H1 (cell line): ENCODE measurements at regions not wholly inside any gene's neighbourhood (a gene's known extent, or its start where the extent isn't known, plus 50 kb on each side); places are given as distances from the start of the nearest gene placed in this dataset.

Experiments used
- CTCF ChIA-PET: fragments of 300-600 bp; sonication (Branson Sonifier 250); formaldehyde crosslinking; loops from one replicate; lab custom pipeline; 2021; ENCODE audit not compliant: partially characterized antibody; lab: Charles Lee
- POLR2A ChIA-PET: fragments of 300-600 bp; sonication (Branson Sonifier 250); formaldehyde crosslinking; loops from one replicate; lab custom pipeline; 2021; ENCODE audit warnings: inconsistent platforms; ENCODE audit not compliant: partially characterized antibody; lab: Charles Lee
- DNase-seq, 2 experiments: peaks; one replicate each; pipeline versions ENCODE4 v3.0.0 to v3.0.0-alpha.2; 2010 to 2022; ENCODE audit warnings: low spot score in 2 of 2, low read depth in 1 of 2, mixed read lengths in 1 of 2
- FAIRE-seq: peaks from 2 replicates; lab custom pipeline; 2011; peaks lifted over from hg19 to GRCh38; lab: Jason Lieb, UNC
- H2AFZ ChIP-seq: 2 replicates; pipeline ENCODE4 v1.8.1; 2012; ENCODE audit warnings: low read length, inconsistent platforms
- H2AK5ac ChIP-seq: 2 replicates; pipeline ENCODE4 v1.6.1; 2013; ENCODE audit warnings: low read depth, low read length
- H2BK120ac ChIP-seq: replicated peaks from 2 replicates; pipeline ENCODE3; 2013; ENCODE audit warnings: low read depth, low read length, inconsistent platforms
- H2BK12ac ChIP-seq: 2 replicates; pipeline ENCODE4 v1.6.1; 2013; ENCODE audit warnings: low read depth, low read length
- H2BK15ac ChIP-seq: 2 replicates; pipeline ENCODE4 v1.6.1; 2013; ENCODE audit warnings: low read length
- H2BK20ac ChIP-seq: 2 replicates; pipeline ENCODE4 v1.6.1; 2013; ENCODE audit warnings: low read length
- H2BK5ac ChIP-seq: 2 replicates; pipeline ENCODE4 v1.6.1; 2013; ENCODE audit warnings: low read depth, low read length
- H3K14ac ChIP-seq: 2 replicates; pipeline ENCODE4 v1.6.1; 2013; ENCODE audit warnings: inconsistent platforms; ENCODE audit not compliant: insufficient read length
- H3K18ac ChIP-seq: 2 replicates; pipeline ENCODE4 v1.6.1; 2013; ENCODE audit warnings: low read length; ENCODE audit errors: extremely low read depth
- H3K23ac ChIP-seq: 2 replicates; pipeline ENCODE4 v1.6.1; 2013; ENCODE audit warnings: inconsistent platforms; ENCODE audit not compliant: insufficient read length
- H3K23me2 ChIP-seq: 2 replicates; pipeline ENCODE4 v1.6.1; 2013; ENCODE audit warnings: low read depth, low read length
- H3K27ac ChIP-seq: 2 replicates; pipeline ENCODE4 v1.6.1; 2011; ENCODE audit warnings: low read depth, low read length, inconsistent platforms
- H3K27me3 ChIP-seq, 4 experiments: replicated peaks in 1 of 4; 1 replicate in 1 of 4; 2 replicates in 3 of 4; pipeline versions ENCODE4 v1.6.1 to v1.8.1; 2011 to 2013; ENCODE audit warnings: low read length in 3 of 4, mild to moderate bottlenecking in 3 of 4, inconsistent platforms in 2 of 4, mixed read lengths in 2 of 4, moderate library complexity in 1 of 4; ENCODE audit not compliant: control insufficient read depth in 3 of 4, insufficient read depth in 3 of 4; ENCODE audit errors: extremely low read depth in 1 of 4
- H3K36me3 ChIP-seq, 4 experiments: 2 replicates each; pipeline versions ENCODE4 v1.6.1 to v1.8.1; 2011 to 2013; ENCODE audit warnings: mild to moderate bottlenecking in 4 of 4, low read length in 3 of 4, moderate library complexity in 2 of 4, control low read depth in 1 of 4, inconsistent platforms in 1 of 4; ENCODE audit not compliant: insufficient read depth in 4 of 4, control insufficient read depth in 2 of 4
- H3K4ac ChIP-seq: replicated peaks from 2 replicates; pipeline ENCODE3; 2013; ENCODE audit warnings: low read length, low read depth, mixed read lengths, inconsistent platforms; ENCODE audit not compliant: insufficient read length
- H3K4me1 ChIP-seq, 4 experiments: replicated peaks in 1 of 4; 1 replicate in 1 of 4; 2 replicates in 3 of 4; pipeline versions ENCODE4 v1.6.1 to v1.8.1; 2011 to 2013; ENCODE audit warnings: low read length in 3 of 4, inconsistent platforms in 2 of 4, mixed read lengths in 1 of 4; ENCODE audit not compliant: insufficient read depth in 4 of 4, control insufficient read depth in 3 of 4
- H3K4me2 ChIP-seq, 2 experiments: 2 replicates each; pipeline versions ENCODE4 v1.6.1 to v1.8.1; 2011 to 2013; ENCODE audit warnings: low read depth in 2 of 2, low read length in 2 of 2, control low read depth in 1 of 2, inconsistent platforms in 1 of 2, mild to moderate bottlenecking in 1 of 2; ENCODE audit not compliant: insufficient read depth in 1 of 2
- H3K4me3 ChIP-seq, 4 experiments: fragments of 200-600, 300-600 bp in 1 of 4; sonication (generic), shearing (Covaris generic), sonication (Bioruptor Twin) in 1 of 4; 2 replicates each; pipeline versions ENCODE4 v1.5.1 to v1.8.1; 2011 to 2016; ENCODE audit warnings: low read length in 4 of 4, low read depth in 3 of 4, control low read depth in 2 of 4, inconsistent platforms in 2 of 4, mild to moderate bottlenecking in 2 of 4, mixed read lengths in 1 of 4, moderate library complexity in 1 of 4; ENCODE audit not compliant: insufficient read depth in 2 of 4; ENCODE audit errors: extremely low read depth in 1 of 4
- H3K56ac ChIP-seq: replicated peaks from 2 replicates; pipeline ENCODE3; 2013; ENCODE audit warnings: low read depth, mild to moderate bottlenecking, mixed read lengths, low read length, inconsistent platforms; ENCODE audit not compliant: insufficient read length
- H3K79me1 ChIP-seq: 2 replicates; pipeline ENCODE4 v1.6.1; 2013; ENCODE audit warnings: low read depth, low read length, control low read depth
- H3K79me2 ChIP-seq, 2 experiments: 2 replicates each; pipeline versions ENCODE4 v1.6.1 to v1.8.1; 2012 to 2013; ENCODE audit warnings: low read length in 2 of 2, mild to moderate bottlenecking in 2 of 2, inconsistent platforms in 1 of 2; ENCODE audit not compliant: insufficient read depth in 2 of 2, control insufficient read depth in 1 of 2
- H3K9ac ChIP-seq, 4 experiments: replicated peaks in 1 of 4; 1 replicate in 1 of 4; 2 replicates in 3 of 4; pipeline versions ENCODE4 v1.6.1 to v1.8.1; 2011 to 2013; ENCODE audit warnings: low read depth in 3 of 4, low read length in 3 of 4, control low read depth in 2 of 4, mild to moderate bottlenecking in 2 of 4, moderate library complexity in 2 of 4, inconsistent platforms in 1 of 4; ENCODE audit errors: extremely low read depth in 1 of 4
- H3K9me3 ChIP-seq, 2 experiments: 2 replicates each; pipeline versions ENCODE4 v1.6.1 to v1.8.1; 2012 to 2013; ENCODE audit warnings: mild to moderate bottlenecking in 2 of 2, moderate library complexity in 2 of 2, control low read depth in 1 of 2, inconsistent platforms in 1 of 2, low read depth in 1 of 2, low read length in 1 of 2, mixed read lengths in 1 of 2; ENCODE audit not compliant: insufficient read depth in 2 of 2
- H4K20me1 ChIP-seq, 2 experiments: replicated peaks in 1 of 2; 2 replicates each; pipeline versions ENCODE3 to v1.8.1; 2011 to 2013; ENCODE audit warnings: inconsistent platforms in 2 of 2, low read length in 2 of 2, mild to moderate bottlenecking in 1 of 2; ENCODE audit not compliant: insufficient read depth in 2 of 2, control insufficient read depth in 1 of 2
- H4K5ac ChIP-seq: 2 replicates; pipeline ENCODE4 v1.6.1; 2013; ENCODE audit warnings: low read length, low read depth, mixed read lengths, inconsistent platforms; ENCODE audit not compliant: insufficient read length
- H4K8ac ChIP-seq: 2 replicates; pipeline ENCODE4 v1.8.0; 2013; ENCODE audit warnings: mild to moderate bottlenecking, moderate library complexity, low read length, inconsistent platforms; ENCODE audit not compliant: insufficient read depth; ENCODE audit errors: extremely low read depth
- H4K91ac ChIP-seq: replicated peaks from 2 replicates; pipeline ENCODE3; 2013; ENCODE audit warnings: low read length, mixed read lengths, inconsistent platforms; ENCODE audit not compliant: insufficient read length
- BRCA1 ChIP-seq: IDR thresholded peaks from 2 replicates; pipeline ENCODE4 v1.6.1; 2012; ENCODE audit warnings: low read depth, low read length, improper control_type of control experiment
- CEBPB ChIP-seq: IDR thresholded peaks from 2 replicates; pipeline ENCODE4 v1.6.1; 2012; ENCODE audit warnings: low read depth, low read length
- JUND ChIP-seq: IDR thresholded peaks from 2 replicates; pipeline ENCODE4 v1.6.1; 2011; ENCODE audit warnings: mild to moderate bottlenecking, improper control_type of control experiment, low read length
- KDM1A ChIP-seq: fragments of 200-600, 300-600 bp; sonication (generic); IDR thresholded peaks from 2 replicates; pipeline ENCODE4 v1.7.1; 2016; ENCODE audit warnings: mild to moderate bottlenecking, low read length, borderline replicate concordance
- NRF1 ChIP-seq: IDR thresholded peaks from 2 replicates; pipeline ENCODE4 v1.6.1; 2011; ENCODE audit warnings: mild to moderate bottlenecking, low read depth, low read length, improper control_type of control experiment
- PHF8 ChIP-seq: fragments of 200-600 bp; sonication (generic); conservative IDR thresholded peaks from 2 replicates; pipeline ENCODE4 v1.7.1; 2012; ENCODE audit warnings: low read depth, mild to moderate bottlenecking, inconsistent platforms, low read length, moderate library complexity
- RFX5 ChIP-seq: IDR thresholded peaks from 2 replicates; pipeline ENCODE4 v1.6.1; 2011; ENCODE audit warnings: low read depth, low read length, improper control_type of control experiment, borderline replicate concordance
- SAP30 ChIP-seq: fragments of 300-600 bp; sonication (generic); IDR thresholded peaks from 2 replicates; pipeline ENCODE4 v1.7.1; 2012; ENCODE audit warnings: low read length, moderate library complexity, mild to moderate bottlenecking, inconsistent platforms; ENCODE audit not compliant: insufficient read depth, insufficient replicate concordance
- SRF ChIP-seq: IDR thresholded peaks from 2 replicates; pipeline ENCODE4 v1.6.1; 2011; ENCODE audit warnings: mild to moderate bottlenecking, low read depth, low read length, moderate library complexity
- ZNF274 ChIP-seq: IDR thresholded peaks from 2 replicates; pipeline ENCODE4 v1.7.0; 2012; ENCODE audit warnings: low read length, borderline replicate concordance; ENCODE audit errors: extremely low read depth
- WGBS, 2 experiments: shearing (Covaris generic) in 1 of 2; methylation state at CpG; one replicate each; pipeline versions ENCODE4 v1.1.6 to v1.1.7; 2013 to 2015; ENCODE audit warnings: low lambda C conversion rate in 2 of 2, mixed read lengths in 2 of 2, inconsistent platforms in 1 of 2, low coverage in 1 of 2, missing lambda C conversion rate in 1 of 2; ENCODE audit not compliant: insufficient replicate concordance in 2 of 2, insufficient coverage in 1 of 2, insufficient read length in 1 of 2; ENCODE audit errors: extremely low coverage in 1 of 2, missing lambda C conversion rate in 1 of 2; 5-methylcytosine and 5-hydroxymethylcytosine counted together
- TF ChIP-seq, protein P1 (sequence below): IDR thresholded peaks from 2 replicates; pipeline ENCODE4 v1.6.1; 2012; ENCODE audit warnings: inconsistent platforms
- TF ChIP-seq, protein P2 (sequence below), 3 experiments: IDR thresholded peaks; 1 replicate in 2 of 3; 2 replicates in 1 of 3; pipeline versions ENCODE4 v1.5.1 to v1.6.1; 2011; ENCODE audit warnings: low read length in 3 of 3, mild to moderate bottlenecking in 3 of 3, inconsistent platforms in 2 of 3, low read depth in 1 of 3, moderate library complexity in 1 of 3; ENCODE audit not compliant: insufficient read depth in 1 of 3; ENCODE audit errors: control extremely low read depth in 1 of 3

DNA sequence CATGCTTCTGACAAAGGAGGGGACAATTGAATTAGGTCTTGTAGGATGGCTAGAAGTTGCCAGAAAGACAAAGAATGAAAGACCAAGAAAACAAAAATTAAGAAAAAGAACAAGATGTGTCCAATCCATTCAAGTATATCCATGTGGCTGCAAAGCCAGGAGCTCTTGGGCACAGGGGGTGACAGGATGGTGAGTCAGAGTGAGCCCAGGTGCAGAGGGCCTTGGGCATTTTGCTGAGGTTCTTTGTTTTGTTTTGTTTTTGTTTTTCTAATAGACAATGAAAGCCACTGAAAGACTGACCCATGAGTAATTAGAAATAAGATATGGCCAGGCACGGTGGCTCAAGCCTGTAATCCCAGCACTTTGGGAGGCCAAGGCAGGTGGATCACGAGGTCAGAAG lies 104.6 kb upstream of the KLHL29 start:
- H3K4ac ChIP-seq, result no peak overlapping the region
- no peak overlapping the region for H3K4me3 ChIP-seq
- DNase-seq (no peak), FAIRE-seq (no peak)
- no peak overlapping the region for H4K5ac ChIP-seq
- no peaks in the 10 kb centered on the region for H3K9me3 ChIP-seq
- H4K91ac ChIP-seq, result no peak overlapping the region
- no peaks in the 10 kb centered on the region for H3K79me1 ChIP-seq
- H3K23me2 ChIP-seq, result no peaks in the 10 kb centered on the region
- H2BK120ac ChIP-seq, result no peak overlapping the region
- H3K9ac ChIP-seq, result no peak overlapping the region
- H3K79me2 ChIP-seq, result no peaks in the 10 kb centered on the region
- H2BK5ac ChIP-seq, result no peak overlapping the region
- peaks cover 0 to 4% (median 0%) of the 10 kb centered on the region in 4 experiments; a peak in 2 of 7 replicates for H3K4me1 ChIP-seq
- no peak overlapping the region for H2BK20ac ChIP-seq
- H2BK12ac ChIP-seq, result no peak overlapping the region
- H3K18ac ChIP-seq, result no peak overlapping the region
- H4K20me1 ChIP-seq, result no peaks in the 10 kb centered on the region
- H3K36me3 ChIP-seq, result no peaks in the 10 kb centered on the region
- H3K4me2 ChIP-seq, result no peak overlapping the region
- H3K56ac ChIP-seq, result no peak overlapping the region
- no peaks in the 10 kb centered on the region for H3K27me3 ChIP-seq
- 89% methylated on average over 2 of the region's 2 CpGs; no CpG with 5 or more reads in 1 of the 2 experiments for WGBS, 2 experiments
- no peak overlapping the region for H3K27ac ChIP-seq
- H4K8ac ChIP-seq, result no peak overlapping the region
- POLR2A ChIA-PET, result no interaction called here
- no peak overlapping the region for H3K14ac ChIP-seq
- no peak overlapping the region for H2AFZ ChIP-seq
- no peak overlapping the region for H2BK15ac ChIP-seq
- CTCF ChIA-PET, result interaction anchor here (0.6 to 1.2 kb wide), 2 partner anchors 10 to 382 kb away, joined by 3 read pairs; no protein-coding TSS in a partner anchor
- no peak overlapping the region for H2AK5ac ChIP-seq
- H3K23ac ChIP-seq, result no peak overlapping the region
- no peak for TF ChIP-seq ZNF274
- TF ChIP-seq, protein P1, sequence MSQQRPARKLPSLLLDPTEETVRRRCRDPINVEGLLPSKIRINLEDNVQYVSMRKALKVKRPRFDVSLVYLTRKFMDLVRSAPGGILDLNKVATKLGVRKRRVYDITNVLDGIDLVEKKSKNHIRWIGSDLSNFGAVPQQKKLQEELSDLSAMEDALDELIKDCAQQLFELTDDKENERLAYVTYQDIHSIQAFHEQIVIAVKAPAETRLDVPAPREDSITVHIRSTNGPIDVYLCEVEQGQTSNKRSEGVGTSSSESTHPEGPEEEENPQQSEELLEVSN, result no peak
- no peak for TF ChIP-seq BRCA1
- no peak for TF ChIP-seq PHF8
- no peak for TF ChIP-seq SAP30
- TF ChIP-seq CEBPB, result no peak
- TF ChIP-seq RFX5, result no peak
- TF ChIP-seq KDM1A, result no peak
- no peak for TF ChIP-seq JUND
- TF ChIP-seq, protein P2, sequence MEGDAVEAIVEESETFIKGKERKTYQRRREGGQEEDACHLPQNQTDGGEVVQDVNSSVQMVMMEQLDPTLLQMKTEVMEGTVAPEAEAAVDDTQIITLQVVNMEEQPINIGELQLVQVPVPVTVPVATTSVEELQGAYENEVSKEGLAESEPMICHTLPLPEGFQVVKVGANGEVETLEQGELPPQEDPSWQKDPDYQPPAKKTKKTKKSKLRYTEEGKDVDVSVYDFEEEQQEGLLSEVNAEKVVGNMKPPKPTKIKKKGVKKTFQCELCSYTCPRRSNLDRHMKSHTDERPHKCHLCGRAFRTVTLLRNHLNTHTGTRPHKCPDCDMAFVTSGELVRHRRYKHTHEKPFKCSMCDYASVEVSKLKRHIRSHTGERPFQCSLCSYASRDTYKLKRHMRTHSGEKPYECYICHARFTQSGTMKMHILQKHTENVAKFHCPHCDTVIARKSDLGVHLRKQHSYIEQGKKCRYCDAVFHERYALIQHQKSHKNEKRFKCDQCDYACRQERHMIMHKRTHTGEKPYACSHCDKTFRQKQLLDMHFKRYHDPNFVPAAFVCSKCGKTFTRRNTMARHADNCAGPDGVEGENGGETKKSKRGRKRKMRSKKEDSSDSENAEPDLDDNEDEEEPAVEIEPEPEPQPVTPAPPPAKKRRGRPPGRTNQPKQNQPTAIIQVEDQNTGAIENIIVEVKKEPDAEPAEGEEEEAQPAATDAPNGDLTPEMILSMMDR (IDR thresholded peaks at IDR 0.05; ENCODE audit: control extremely low read depth in 1 of 3, insufficient read depth in 1 of 3, low read depth in 1 of 3, low read length in 3 of 3), result no peak
- TF ChIP-seq NRF1, result no peak
- no peak for TF ChIP-seq SRF
